ENCODE measurements at regions not wholly inside any gene's neighbourhood (a gene's known extent, or its start where the extent isn't known, plus 50 kb on each side); places are given as distances from the start of the nearest gene placed in this dataset.
"Not testable (repeated sequence)": the region's sequence is repeated elsewhere in the genome, so short reads cannot be mapped to it uniquely, and the experiment has no call there.

DNA sequence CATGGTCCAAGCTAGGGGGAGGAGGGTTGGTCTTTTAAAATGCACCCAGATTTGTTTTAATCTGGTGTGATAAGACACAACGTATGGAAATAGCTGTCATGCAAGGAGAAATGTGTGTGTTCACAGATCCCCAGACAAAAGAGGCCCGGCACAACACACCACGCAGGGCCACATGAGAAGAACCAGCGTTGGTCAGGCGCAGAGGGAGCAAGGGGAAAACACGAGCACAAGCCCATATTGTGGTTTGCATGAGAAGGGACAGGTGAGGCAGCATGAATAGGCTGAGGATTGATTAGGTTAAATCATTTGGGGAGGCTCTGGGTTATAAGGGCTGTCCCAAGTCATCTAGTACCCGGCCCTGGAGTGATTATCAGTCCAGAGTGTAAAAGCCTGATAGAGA lies 272.5 kb upstream of the NCKAP5 start:
- DNase-seq: no peak

- peak; percentile 76 for DNase-seq
These were observed 273.6 kb upstream of the NCKAP5 start for GRCh38 chr2:133841900-133842299.

DNA sequence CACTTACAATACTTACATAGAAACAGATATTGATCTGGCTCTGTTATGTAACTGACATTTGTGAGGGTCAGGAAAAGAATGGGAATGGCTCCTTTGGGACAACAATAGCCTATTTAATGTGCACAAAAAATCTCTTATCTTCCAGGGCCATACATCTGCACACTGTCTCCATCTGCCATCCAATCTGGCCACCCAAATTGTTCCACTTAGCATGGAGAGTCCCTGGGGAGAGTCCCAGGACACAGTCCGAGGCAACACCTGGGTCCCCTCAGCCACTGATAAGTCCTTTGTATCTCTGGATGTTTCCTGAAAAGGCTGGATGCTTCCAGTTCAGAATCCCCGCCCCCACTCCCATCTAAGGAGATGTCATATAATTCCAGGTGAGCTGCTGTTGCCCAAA lies 274.2 kb upstream of the NCKAP5 start:
- peak; percentile 44 for DNase-seq

- DNase-seq: no peak
These were observed 274.8 kb upstream of the NCKAP5 start for GRCh38 chr2:133843091-133843490.

GRCh38 chr2:133843551-133843950 lies 275.3 kb upstream of the NCKAP5 start:
- no peak for DNase-seq

DNA sequence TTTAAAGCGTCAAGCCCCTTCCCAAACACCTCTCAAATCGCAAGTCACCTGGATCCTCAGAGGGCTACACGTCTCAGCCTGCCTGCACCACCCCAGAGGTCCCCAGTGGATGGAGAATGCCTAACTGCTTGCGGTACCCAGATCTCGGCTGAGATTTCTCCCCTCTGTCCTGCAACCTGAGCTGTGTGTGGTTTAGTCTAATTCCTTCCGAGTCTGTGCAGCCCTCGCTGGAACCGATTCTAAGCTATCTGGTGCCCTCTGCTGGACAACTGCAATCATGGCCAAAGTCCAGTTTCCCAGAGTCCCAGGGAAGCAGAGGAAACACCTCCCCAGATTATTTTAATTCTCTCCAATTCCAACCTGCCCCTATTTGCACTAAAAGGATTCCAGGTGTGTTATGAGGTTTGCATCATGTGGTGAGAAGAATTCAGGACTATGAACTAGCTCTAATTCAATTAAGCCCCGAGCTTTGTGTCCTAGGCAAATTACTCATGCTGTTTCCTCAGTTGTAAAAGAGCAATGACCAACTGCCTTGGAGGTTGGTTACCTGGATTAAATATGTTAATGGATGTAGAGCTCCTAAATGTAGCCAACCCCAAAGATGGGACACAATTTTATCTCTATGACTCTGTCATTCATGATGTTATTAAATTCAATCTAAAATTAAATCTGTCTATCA lies 276.1 kb upstream of the NCKAP5 start:
- peak; percentile 56 for DNase-seq

GRCh38 chr2:133846476-133846875 lies 278.2 kb upstream of the NCKAP5 start:
- no peak for DNase-seq

- DNase-seq: no peak
These were observed 279.3 kb upstream of the NCKAP5 start for GRCh38 chr2:133847591-133847990.

DNA sequence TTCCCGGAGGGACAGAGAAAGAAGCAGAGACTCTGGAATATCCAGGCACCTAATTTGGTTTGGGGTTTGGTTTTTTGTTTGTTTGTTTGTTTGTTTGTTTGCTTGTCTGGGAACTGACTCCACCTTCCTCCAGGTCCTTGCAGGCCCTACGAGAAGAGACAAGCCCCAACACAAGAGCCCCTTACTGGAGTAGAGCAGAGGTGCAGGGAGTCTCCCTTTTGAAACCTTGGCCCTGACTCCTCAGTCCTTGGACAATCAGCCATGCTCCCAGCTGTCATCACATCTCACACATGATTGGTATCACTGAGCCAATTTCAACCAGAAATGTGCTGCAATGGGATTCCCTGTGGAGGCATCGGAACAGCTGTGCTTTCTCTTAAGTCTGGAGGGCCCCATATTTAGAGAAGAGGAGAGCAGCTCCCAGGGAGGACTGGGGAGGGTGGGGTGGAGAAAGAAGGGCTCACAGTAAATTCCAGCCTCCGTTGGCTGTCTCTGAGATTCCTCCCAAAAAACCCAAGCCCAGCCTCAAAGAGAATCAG lies 279.9 kb upstream of the NCKAP5 start:
- DNase-seq: peak; percentile 45

DNA sequence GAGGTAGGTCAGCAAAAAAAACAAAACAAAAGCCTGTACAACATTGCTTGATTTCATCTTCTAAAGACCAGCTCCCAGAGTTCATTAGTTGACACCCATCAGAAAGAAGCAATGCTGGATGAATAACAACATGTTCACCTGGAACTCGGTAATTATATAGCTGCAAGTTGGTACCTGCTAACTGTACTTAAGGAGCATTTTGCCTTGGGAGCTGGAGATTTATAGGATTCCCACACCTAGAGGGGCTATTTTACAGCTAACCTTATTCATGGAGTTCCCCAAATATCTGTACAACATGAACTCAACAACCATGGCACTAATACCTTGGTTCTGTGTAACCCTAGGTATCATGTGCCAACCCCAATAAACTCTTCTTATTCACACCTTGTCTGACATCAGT lies 281.1 kb upstream of the NCKAP5 start:
- no peak for DNase-seq

DNA sequence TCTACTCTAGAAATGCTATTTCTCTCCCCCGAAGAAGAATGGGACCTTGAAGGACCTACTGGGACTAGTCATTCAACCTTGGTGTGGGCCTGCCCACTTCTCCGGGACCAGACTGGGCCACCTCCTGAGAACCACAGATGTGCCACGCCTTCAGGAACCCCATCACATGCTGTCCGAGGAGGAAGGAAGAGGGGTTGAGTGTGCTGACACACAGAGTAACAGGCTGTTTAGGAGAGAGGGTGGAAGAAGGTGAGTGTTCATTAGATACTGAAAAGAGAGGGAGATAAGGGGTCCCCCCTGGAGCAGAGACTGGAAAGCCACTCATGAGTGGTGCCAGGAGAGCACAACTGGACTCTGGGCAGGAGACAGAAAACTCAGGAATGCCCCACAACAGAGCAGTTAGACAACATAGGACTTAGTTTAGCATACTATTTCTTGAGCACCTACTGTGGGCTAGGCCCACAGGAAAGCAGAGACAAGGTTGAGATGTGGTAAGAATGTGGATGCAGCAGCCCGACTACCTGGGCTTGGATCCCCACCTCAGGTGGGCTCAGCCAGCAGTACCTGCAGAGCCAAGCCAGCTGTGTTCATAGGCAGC lies 286.4 kb upstream of the NCKAP5 start:
- DNase-seq: no peak

DNA sequence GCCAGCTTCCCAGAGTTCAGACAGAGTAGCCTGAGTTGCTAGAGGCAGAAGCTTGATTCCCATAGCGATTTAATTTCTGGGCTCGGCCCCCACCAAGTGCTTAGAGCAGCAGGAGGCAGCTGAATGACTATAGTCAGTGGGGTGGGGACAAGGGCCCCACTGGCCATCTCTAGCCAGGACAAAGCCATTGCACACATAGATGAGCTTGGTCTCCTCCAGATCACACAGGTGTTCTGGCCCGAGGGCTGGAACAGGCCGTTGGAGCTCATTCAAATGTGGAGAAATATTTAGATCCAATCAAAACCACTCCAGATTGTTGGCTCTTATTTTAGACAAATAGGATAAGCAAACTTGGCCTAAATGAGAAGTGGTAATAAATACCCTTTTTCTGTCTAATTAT lies 287.3 kb upstream of the NCKAP5 start:
- peak; percentile 51 for DNase-seq

GRCh38 chr2:133856678-133857077 lies 288.4 kb upstream of the NCKAP5 start:
- no peak for DNase-seq

GRCh38 chr2:133859578-133859977 lies 291.3 kb upstream of the NCKAP5 start:
- no peak for DNase-seq

GRCh38 chr2:133862400-133862977 lies 294.2 kb upstream of the NCKAP5 start:
- DNase-seq: no peak

- no peak for DNase-seq
These were observed 295.0 kb upstream of the NCKAP5 start for GRCh38 chr2:133863106-133863800.

GRCh38 chr2:133865141-133865540 lies 296.9 kb upstream of the NCKAP5 start:
- DNase-seq: no peak

DNA sequence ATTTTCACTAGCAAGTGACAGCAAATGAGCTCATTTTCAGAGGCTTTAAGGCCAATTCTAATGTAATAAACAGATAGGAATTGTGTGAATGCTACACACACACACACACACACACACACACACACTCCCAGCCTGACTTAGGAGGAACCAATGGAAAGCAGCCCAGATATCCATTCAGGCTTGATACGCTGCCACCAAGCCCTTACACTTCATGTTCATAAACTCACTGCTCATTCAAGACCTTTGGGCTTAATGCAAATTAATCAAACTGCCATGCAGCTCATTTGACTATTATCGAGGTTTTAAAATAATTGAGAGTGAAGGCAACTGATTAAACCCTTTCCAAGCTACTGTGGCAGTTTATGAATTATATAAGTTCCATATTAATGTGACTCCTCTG lies 298.9 kb upstream of the NCKAP5 start:
- peak; percentile 16 for DNase-seq

GRCh38 chr2:133871545-133872209 lies 303.4 kb upstream of the NCKAP5 start:
- DNase-seq: no peak

DNA sequence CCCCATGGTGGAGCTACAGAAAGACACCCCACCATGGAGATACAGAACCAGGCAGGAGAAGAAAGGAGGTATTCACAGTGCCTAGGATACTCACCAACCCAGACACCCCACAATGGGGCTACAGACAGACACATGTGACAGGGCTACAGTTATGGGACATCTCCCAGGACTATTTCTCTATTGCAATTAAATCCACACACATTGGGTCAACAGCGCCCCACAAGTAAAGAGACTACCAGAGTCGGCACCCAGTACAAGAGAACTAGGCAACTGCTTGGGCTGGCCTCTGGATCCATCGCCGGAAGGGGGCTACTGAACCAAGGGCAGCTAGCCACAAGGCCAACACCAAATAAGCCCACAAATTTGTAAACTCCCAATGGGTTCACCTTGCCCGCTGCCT lies 310.1 kb upstream of the NCKAP5 start:
- no peak for DNase-seq

DNA sequence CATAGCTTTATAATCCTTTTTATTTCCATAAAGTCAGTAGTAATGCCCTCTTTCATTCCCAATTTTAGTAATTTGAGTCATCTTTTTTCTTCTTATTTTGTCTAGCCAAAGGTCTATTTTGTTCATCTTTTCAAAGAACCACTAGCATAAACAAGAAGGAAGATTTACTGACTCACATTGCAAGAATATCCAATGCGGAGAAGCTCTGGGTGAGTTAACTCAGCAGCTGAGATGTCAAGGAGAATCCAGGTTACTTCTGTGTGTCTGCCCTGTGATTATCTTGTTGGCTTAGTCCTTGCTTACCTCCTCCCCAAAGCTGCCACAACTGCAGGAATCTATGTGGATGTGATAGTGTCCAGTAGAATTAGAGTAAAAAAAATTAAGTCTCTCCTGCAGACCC lies 311.4 kb upstream of the NCKAP5 start:
- DNase-seq: no peak

GRCh38 chr2:133882159-133882558 lies 313.9 kb upstream of the NCKAP5 start:
- DNase-seq: not testable (repeated sequence)
